Keratinocyte (primary cell): ENCODE measurements at regions not wholly inside any gene's neighbourhood (a gene's known extent, or its start where the extent isn't known, plus 50 kb on each side); places are given as distances from the start of the nearest gene placed in this dataset.

Experiments used
- DNase-seq: peaks from one replicate; pipeline ENCODE4 v3.0.0-alpha.2; 2011; ENCODE audit warnings: low read depth, missing footprints, low spot score
- FAIRE-seq: peaks from 2 replicates; lab custom pipeline; 2011; peaks lifted over from hg19 to GRCh38; lab: Jason Lieb, UNC
- H2AFZ ChIP-seq: 2 replicates; pipeline ENCODE4 v1.6.0; 2012; ENCODE audit warnings: low read length, control low read depth, inconsistent platforms; ENCODE audit not compliant: control insufficient read depth
- H3K27ac ChIP-seq: 2 replicates; pipeline ENCODE4 v1.5.1; 2011; ENCODE audit warnings: low read length; ENCODE audit not compliant: control insufficient read depth, insufficient read depth
- H3K27me3 ChIP-seq: 3 replicates; pipeline ENCODE4 v1.6.0; 2011; ENCODE audit warnings: low read length; ENCODE audit not compliant: control insufficient read depth, insufficient read depth; ENCODE audit errors: extremely low read depth
- H3K36me3 ChIP-seq, 2 experiments: 2 replicates in 1 of 2; 3 replicates in 1 of 2; pipeline ENCODE4 v1.5.1; 2011; ENCODE audit warnings: low read length in 2 of 2, mild to moderate bottlenecking in 1 of 2; ENCODE audit not compliant: control insufficient read depth in 2 of 2, insufficient read depth in 2 of 2; ENCODE audit errors: extremely low read depth in 1 of 2
- H3K4me1 ChIP-seq: 3 replicates; pipeline ENCODE4 v1.5.1; 2011; ENCODE audit warnings: low read length; ENCODE audit not compliant: control insufficient read depth, insufficient read depth; ENCODE audit errors: extremely low read depth
- H3K4me2 ChIP-seq: 3 replicates; pipeline ENCODE4 v1.6.0; 2011; ENCODE audit warnings: low read depth, low read length; ENCODE audit not compliant: control insufficient read depth, insufficient read depth; ENCODE audit errors: extremely low read depth
- H3K4me3 ChIP-seq, 3 experiments: fragments of 200-600 bp in 1 of 3; sonication (generic) in 1 of 3; 2 replicates in 2 of 3; 3 replicates in 1 of 3; pipeline ENCODE4 v1.5.1; 2011 to 2016; ENCODE audit warnings: low read length in 3 of 3, mild to moderate bottlenecking in 3 of 3, control low read depth in 2 of 3, inconsistent platforms in 1 of 3, low read depth in 1 of 3, mixed read lengths in 1 of 3, mixed run types in 1 of 3, moderate library complexity in 1 of 3; ENCODE audit not compliant: control insufficient read depth in 2 of 3, insufficient read depth in 2 of 3; ENCODE audit errors: extremely low read depth in 1 of 3
- H3K79me2 ChIP-seq: 2 replicates; pipeline ENCODE4 v1.6.0; 2012; ENCODE audit warnings: low read length; ENCODE audit not compliant: control insufficient read depth, insufficient read depth
- H3K9ac ChIP-seq: 3 replicates; pipeline ENCODE4 v1.6.0; 2011; ENCODE audit warnings: low read length; ENCODE audit not compliant: control insufficient read depth, insufficient read depth; ENCODE audit errors: extremely low read depth
- H3K9me1 ChIP-seq: 3 replicates; pipeline ENCODE4 v1.6.0; 2011; ENCODE audit warnings: low read length; ENCODE audit not compliant: control insufficient read depth, insufficient read depth; ENCODE audit errors: extremely low read depth
- H3K9me3 ChIP-seq: 2 replicates; pipeline ENCODE4 v1.5.1; 2012; ENCODE audit warnings: low read depth, low read length; ENCODE audit not compliant: control insufficient read depth
- H4K20me1 ChIP-seq: 3 replicates; pipeline ENCODE4 v1.6.0; 2011; ENCODE audit warnings: low read length; ENCODE audit not compliant: control insufficient read depth, insufficient read depth; ENCODE audit errors: extremely low read depth
- EZH2 ChIP-seq: IDR thresholded peaks from one replicate; pipeline ENCODE4 v1.6.1; 2012; ENCODE audit warnings: inconsistent platforms, mild to moderate bottlenecking, low read length, moderate library complexity
- dilution Hi-C: fragments of 300-500 bp; cut with MboI; formaldehyde crosslinking; loops from one replicate; pipeline ENCODE4 v1.7.0; 2020; ENCODE audit warnings: low sequenced_read_pairs; ENCODE audit not compliant: extremely low pct_ligation_motif_present
- TF ChIP-seq, protein P1 (sequence below), 3 experiments: IDR thresholded peaks in 1 of 3; conservative IDR thresholded peaks in 1 of 3; optimal IDR thresholded peaks in 1 of 3; 2 replicates in 2 of 3; 3 replicates in 1 of 3; pipeline versions ENCODE3 to v1.5.1; 2011; ENCODE audit warnings: low read length in 3 of 3, mild to moderate bottlenecking in 3 of 3, moderate library complexity in 2 of 3, control low read depth in 1 of 3, inconsistent platforms in 1 of 3; ENCODE audit not compliant: insufficient read depth in 2 of 3; ENCODE audit errors: extremely low read depth in 1 of 3

DNA sequence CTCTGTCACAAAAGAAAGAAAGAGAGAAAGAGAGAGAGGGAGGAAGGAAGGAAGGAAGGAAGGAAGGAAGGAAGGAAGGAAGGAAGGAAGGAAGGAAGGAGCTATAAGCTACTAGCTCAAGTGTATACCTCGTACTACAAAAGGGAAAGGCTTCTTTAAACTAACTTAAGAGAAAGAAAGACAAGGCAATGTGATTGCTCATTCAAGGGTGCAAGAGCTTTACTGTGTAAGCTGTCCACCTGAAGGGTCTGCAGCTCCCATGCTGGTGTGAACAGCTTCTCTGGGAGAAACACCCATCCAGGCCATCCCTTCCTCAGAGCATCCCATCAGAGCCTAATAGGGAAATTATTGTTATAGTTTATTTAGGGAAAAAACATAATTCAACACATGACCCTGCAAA, 286.1 kb upstream of the ID2 start:
- FAIRE-seq (no peak), DNase-seq (no peak)
- Histone ChIP-seq H3K9me1 (no peaks in the 10 kb centered on the region), H4K20me1 (no peaks in the 10 kb centered on the region), H3K27me3 (no peaks in the 10 kb centered on the region), H3K9me3 (peaks cover 6% of the 10 kb centered on the region), H3K4me2 (no peak overlapping the region), H3K4me3 (no peak overlapping the region), H2AFZ (no peak overlapping the region), H3K9ac (no peak overlapping the region), H3K79me2 (no peaks in the 10 kb centered on the region), H3K4me1 (no peaks in the 10 kb centered on the region), H3K27ac (no peak overlapping the region), H3K36me3 (no peaks in the 10 kb centered on the region)
- dilution Hi-C loops, result no loop called here
- TF ChIP-seq, protein P1, sequence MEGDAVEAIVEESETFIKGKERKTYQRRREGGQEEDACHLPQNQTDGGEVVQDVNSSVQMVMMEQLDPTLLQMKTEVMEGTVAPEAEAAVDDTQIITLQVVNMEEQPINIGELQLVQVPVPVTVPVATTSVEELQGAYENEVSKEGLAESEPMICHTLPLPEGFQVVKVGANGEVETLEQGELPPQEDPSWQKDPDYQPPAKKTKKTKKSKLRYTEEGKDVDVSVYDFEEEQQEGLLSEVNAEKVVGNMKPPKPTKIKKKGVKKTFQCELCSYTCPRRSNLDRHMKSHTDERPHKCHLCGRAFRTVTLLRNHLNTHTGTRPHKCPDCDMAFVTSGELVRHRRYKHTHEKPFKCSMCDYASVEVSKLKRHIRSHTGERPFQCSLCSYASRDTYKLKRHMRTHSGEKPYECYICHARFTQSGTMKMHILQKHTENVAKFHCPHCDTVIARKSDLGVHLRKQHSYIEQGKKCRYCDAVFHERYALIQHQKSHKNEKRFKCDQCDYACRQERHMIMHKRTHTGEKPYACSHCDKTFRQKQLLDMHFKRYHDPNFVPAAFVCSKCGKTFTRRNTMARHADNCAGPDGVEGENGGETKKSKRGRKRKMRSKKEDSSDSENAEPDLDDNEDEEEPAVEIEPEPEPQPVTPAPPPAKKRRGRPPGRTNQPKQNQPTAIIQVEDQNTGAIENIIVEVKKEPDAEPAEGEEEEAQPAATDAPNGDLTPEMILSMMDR (optimal IDR thresholded peaks at IDR 0.05 in 1 of 3, IDR thresholded peaks at IDR 0.05 in 1 of 3, conservative IDR thresholded peaks at IDR 0.05 in 1 of 3; ENCODE audit: extremely low read depth in 1 of 3, insufficient read depth in 2 of 3, low read length in 3 of 3), result no peak
- TF ChIP-seq EZH2, result no peak

DNA sequence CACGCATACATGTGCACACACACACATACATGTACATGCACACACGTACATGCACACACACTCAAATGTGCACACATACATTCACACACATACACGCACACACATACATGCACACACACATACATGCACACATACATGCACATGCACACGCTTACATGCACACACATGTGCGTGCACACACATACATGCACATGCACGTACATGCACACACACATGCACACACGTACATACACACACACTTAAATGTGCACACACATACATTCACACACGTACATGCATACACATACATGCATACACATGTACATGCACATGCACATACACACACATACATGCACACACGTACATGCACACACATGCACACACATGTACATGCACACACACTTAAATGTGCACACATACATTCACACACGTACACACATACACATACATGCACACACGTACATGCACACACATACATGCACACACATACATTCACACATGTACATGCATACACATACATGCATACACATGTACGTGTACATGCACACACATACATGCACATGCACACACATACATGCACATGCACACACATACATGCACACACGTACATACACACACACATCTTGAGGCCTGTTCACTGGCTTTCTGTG, 283.7 kb upstream of the ID2 start:
- Histone ChIP-seq H3K9me1 (no peaks in the 10 kb centered on the region), H3K36me3 (no peaks in the 10 kb centered on the region), H3K27ac (no peak overlapping the region), H3K4me2 (no peak overlapping the region), H2AFZ (no peak overlapping the region), H3K9ac (no peak overlapping the region), H3K4me3 (no peak overlapping the region), H4K20me1 (no peaks in the 10 kb centered on the region), H3K9me3 (peaks cover 6% of the 10 kb centered on the region), H3K27me3 (no peaks in the 10 kb centered on the region), H3K4me1 (no peaks in the 10 kb centered on the region), H3K79me2 (no peaks in the 10 kb centered on the region)
- dilution Hi-C loops, result no loop called here
- no peak for TF ChIP-seq EZH2
- TF ChIP-seq, protein P1 (optimal IDR thresholded peaks at IDR 0.05 in 1 of 3, IDR thresholded peaks at IDR 0.05 in 1 of 3, conservative IDR thresholded peaks at IDR 0.05 in 1 of 3; ENCODE audit: extremely low read depth in 1 of 3, insufficient read depth in 2 of 3, low read length in 3 of 3), result no peak
- FAIRE-seq (no peak), DNase-seq (no peak)
